Keratinocyte (primary cell): ENCODE measurements at regions not wholly inside any gene's neighbourhood (a gene's known extent, or its start where the extent isn't known, plus 50 kb on each side); places are given as distances from the start of the nearest gene placed in this dataset.

Source experiments
- CTCF ChIP-seq, 3 experiments: IDR thresholded peaks in 1 of 3; conservative IDR thresholded peaks in 1 of 3; optimal IDR thresholded peaks in 1 of 3; 2 replicates in 2 of 3; 3 replicates in 1 of 3; pipeline versions ENCODE3 to v1.5.1; 2011; ENCODE audit warnings: low read length in 3 of 3, mild to moderate bottlenecking in 3 of 3, moderate library complexity in 2 of 3, control low read depth in 1 of 3, inconsistent platforms in 1 of 3; ENCODE audit not compliant: insufficient read depth in 2 of 3; ENCODE audit errors: extremely low read depth in 1 of 3
- EZH2 ChIP-seq: IDR thresholded peaks from one replicate; pipeline ENCODE4 v1.6.1; 2012; ENCODE audit warnings: inconsistent platforms, mild to moderate bottlenecking, low read length, moderate library complexity

GRCh38 chr6:109224994-109225393 is 129.7 kb downstream of the CEP57L1 start:
- TF ChIP-seq CTCF (optimal IDR thresholded peaks at IDR 0.05 in 1 of 3, IDR thresholded peaks at IDR 0.05 in 1 of 3, conservative IDR thresholded peaks at IDR 0.05 in 1 of 3; ENCODE audit: extremely low read depth in 1 of 3, insufficient read depth in 2 of 3, low read length in 3 of 3) (no peak), EZH2 (no peak)
